CD14-positive monocyte (primary cell): ENCODE measurements at regions not wholly inside any gene's neighbourhood (a gene's known extent, or its start where the extent isn't known, plus 50 kb on each side); places are given as distances from the start of the nearest gene placed in this dataset.

ENCODE experiments used
- DNase-seq, 3 donors: peaks; one replicate each; pipeline ENCODE4 v3.0.0-alpha.2; 2011 to 2022
- H2AFZ ChIP-seq: 2 replicates; pipeline ENCODE4 v1.6.0; 2012; ENCODE audit warnings: mild to moderate bottlenecking, low read depth, low read length, inconsistent platforms; ENCODE audit not compliant: insufficient read depth, poor library complexity, severe bottlenecking
- H3K27ac ChIP-seq, 2 donors: 1 replicate in 1 of 2; 2 replicates in 1 of 2; pipeline ENCODE4 v1.5.1; 2012 to 2013; ENCODE audit warnings: low read length in 2 of 2, control low read depth in 1 of 2, inconsistent platforms in 1 of 2, low read depth in 1 of 2, mild to moderate bottlenecking in 1 of 2
- H3K27me3 ChIP-seq, 2 donors: one replicate each; pipeline versions ENCODE4 v1.6.0 to v1.6.1; 2011 to 2013; ENCODE audit warnings: low read length in 2 of 2; ENCODE audit not compliant: control insufficient read depth in 2 of 2, insufficient read depth in 2 of 2
- H3K36me3 ChIP-seq, 2 donors: replicated peaks in 1 of 2; 1 replicate in 1 of 2; 2 replicates in 1 of 2; pipeline versions ENCODE4 v1.5.1 to v1.6.1; 2012 to 2013; ENCODE audit warnings: low read length in 2 of 2, control low read depth in 1 of 2, inconsistent platforms in 1 of 2, mild to moderate bottlenecking in 1 of 2; ENCODE audit not compliant: insufficient read depth in 2 of 2, control insufficient read depth in 1 of 2
- H3K4me1 ChIP-seq, 2 donors: 1 replicate in 1 of 2; 2 replicates in 1 of 2; pipeline versions ENCODE4 v1.5.1 to v1.6.1; 2012 to 2013; ENCODE audit warnings: low read length in 2 of 2, control low read depth in 1 of 2, inconsistent platforms in 1 of 2, mild to moderate bottlenecking in 1 of 2, moderate library complexity in 1 of 2; ENCODE audit not compliant: insufficient read depth in 2 of 2, control insufficient read depth in 1 of 2
- H3K4me2 ChIP-seq: replicated peaks from 2 replicates; pipeline ENCODE3; 2012; ENCODE audit warnings: low read length, moderate library complexity, mild to moderate bottlenecking; ENCODE audit not compliant: poor library complexity, severe bottlenecking; ENCODE audit errors: extremely low read depth
- H3K4me3 ChIP-seq, 3 experiments: fragments of 200-600 bp in 1 of 3; sonication (generic) in 1 of 3; replicated peaks in 1 of 3; 1 replicate in 2 of 3; 2 replicates in 1 of 3; pipeline ENCODE4 v1.5.1; 2011 to 2013; ENCODE audit warnings: low read length in 3 of 3, mild to moderate bottlenecking in 3 of 3, control low read depth in 2 of 3, low read depth in 2 of 3, inconsistent platforms in 1 of 3, moderate library complexity in 1 of 3
- H3K79me2 ChIP-seq: 2 replicates; pipeline ENCODE4 v1.6.0; 2012; ENCODE audit warnings: mild to moderate bottlenecking, control low read depth, inconsistent platforms, low read length, moderate library complexity; ENCODE audit not compliant: insufficient read depth
- H3K9ac ChIP-seq: 2 replicates; pipeline ENCODE4 v1.6.0; 2017; ENCODE audit warnings: low read length, mild to moderate bottlenecking; ENCODE audit not compliant: insufficient read depth, poor library complexity, severe bottlenecking
- H3K9me3 ChIP-seq, 2 donors: replicated peaks in 1 of 2; 1 replicate in 1 of 2; 2 replicates in 1 of 2; pipeline versions ENCODE4 v1.5.1 to v1.6.1; 2012 to 2013; ENCODE audit warnings: low read length in 2 of 2, control low read depth in 1 of 2; ENCODE audit not compliant: control insufficient read depth in 1 of 2, insufficient read depth in 1 of 2
- H4K20me1 ChIP-seq: 2 replicates; pipeline ENCODE4 v1.6.0; 2012; ENCODE audit warnings: mild to moderate bottlenecking, low read length, control low read depth, moderate library complexity; ENCODE audit not compliant: insufficient read depth
- H3K27ac Mint-ChIP-seq, 7 donors: one replicate each; pipeline ENCODE4 v1.8.0; 2020; ENCODE audit warnings: mild to moderate bottlenecking in 7 of 7, mixed read lengths in 7 of 7, moderate library complexity in 6 of 7, inconsistent platforms in 2 of 7
- H3K27me3 Mint-ChIP-seq, 3 donors: one replicate each; pipeline ENCODE4 v1.8.0; 2021 to 2022; ENCODE audit warnings: low read depth in 3 of 3, mild to moderate bottlenecking in 3 of 3, mixed read lengths in 3 of 3, moderate library complexity in 3 of 3, inconsistent platforms in 1 of 3
- H3K36me3 Mint-ChIP-seq, 2 donors: one replicate each; pipeline ENCODE4 v1.8.0; 2020; ENCODE audit warnings: mixed read lengths in 2 of 2, inconsistent platforms in 1 of 2, mild to moderate bottlenecking in 1 of 2
- H3K4me1 Mint-ChIP-seq: one replicate; pipeline ENCODE4 v1.8.0; 2020; ENCODE audit warnings: mild to moderate bottlenecking, mixed read lengths
- H3K4me3 Mint-ChIP-seq, 2 donors: one replicate each; pipeline ENCODE4 v1.8.0; 2020; ENCODE audit warnings: mild to moderate bottlenecking in 2 of 2, mixed read lengths in 2 of 2, moderate library complexity in 1 of 2
- H3K9me3 Mint-ChIP-seq, 7 donors: one replicate each; pipeline ENCODE4 v1.8.0; 2020 to 2022; ENCODE audit warnings: mixed read lengths in 7 of 7, mild to moderate bottlenecking in 6 of 7, moderate library complexity in 6 of 7, inconsistent platforms in 2 of 7
- WGBS: methylation state at CpG from one replicate; pipeline ENCODE4 v1.1.5; 2013; ENCODE audit warnings: missing lambda C conversion rate; ENCODE audit not compliant: insufficient coverage; 5-methylcytosine and 5-hydroxymethylcytosine counted together
- intact Hi-C, 2 donors: fragments of 100-400 bp; cut with micrococcal nuclease; formaldehyde crosslinking; loops; one replicate each; pipeline versions ENCODE4 v1.15.0 to v1.15.1; 2023
- TF ChIP-seq, protein P1 (sequence below): fragments of 200-600 bp; IDR thresholded peaks from one replicate; pipeline ENCODE4 v1.8.0; 2022; ENCODE audit warnings: antibody characterized with exemption, mild to moderate bottlenecking

DNA sequence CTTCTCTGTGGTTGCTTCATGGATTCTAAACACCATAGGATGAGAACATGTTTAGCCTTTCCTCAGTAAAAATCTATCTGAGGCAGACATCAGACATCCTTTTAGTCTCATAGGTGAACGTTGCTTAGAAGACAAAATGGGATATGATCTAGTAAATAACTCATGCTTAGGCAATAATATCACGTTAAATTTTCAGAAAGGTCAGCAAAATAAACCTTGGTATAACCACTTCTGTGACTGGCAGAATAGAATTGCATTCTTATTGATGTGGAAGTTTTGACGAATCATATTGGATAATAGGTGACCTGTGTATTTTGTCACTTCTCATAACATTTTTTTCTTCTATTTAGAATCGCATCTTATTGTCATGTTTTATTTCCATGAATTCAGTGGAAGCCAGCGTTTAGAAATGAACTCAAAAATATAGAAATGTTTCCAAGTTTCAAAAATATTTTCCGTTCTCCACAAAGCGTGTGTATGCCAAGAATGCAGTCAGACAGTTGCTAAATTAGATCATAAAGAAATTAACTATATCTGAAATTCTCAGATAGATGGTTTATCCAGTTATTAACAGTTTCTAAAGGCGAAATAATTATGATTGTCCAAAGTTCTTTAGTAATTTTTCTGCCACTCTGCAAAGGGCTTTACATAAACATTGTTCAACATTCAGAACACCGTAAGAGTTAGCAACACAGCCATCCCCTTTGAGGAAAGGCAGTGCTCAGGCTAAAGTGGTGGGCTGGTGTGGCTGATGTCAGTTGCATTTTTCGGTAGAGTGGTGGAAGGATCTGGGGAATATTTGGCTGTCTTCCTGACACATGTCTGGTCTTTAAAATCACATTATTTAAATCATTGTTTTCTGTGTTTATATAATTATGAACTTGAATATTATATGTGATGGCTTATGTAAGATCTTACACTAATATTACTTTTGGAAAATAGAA, 827.2 kb downstream of the MTRR start:
- DNase-seq, result no peak
- TF ChIP-seq, protein P1, sequence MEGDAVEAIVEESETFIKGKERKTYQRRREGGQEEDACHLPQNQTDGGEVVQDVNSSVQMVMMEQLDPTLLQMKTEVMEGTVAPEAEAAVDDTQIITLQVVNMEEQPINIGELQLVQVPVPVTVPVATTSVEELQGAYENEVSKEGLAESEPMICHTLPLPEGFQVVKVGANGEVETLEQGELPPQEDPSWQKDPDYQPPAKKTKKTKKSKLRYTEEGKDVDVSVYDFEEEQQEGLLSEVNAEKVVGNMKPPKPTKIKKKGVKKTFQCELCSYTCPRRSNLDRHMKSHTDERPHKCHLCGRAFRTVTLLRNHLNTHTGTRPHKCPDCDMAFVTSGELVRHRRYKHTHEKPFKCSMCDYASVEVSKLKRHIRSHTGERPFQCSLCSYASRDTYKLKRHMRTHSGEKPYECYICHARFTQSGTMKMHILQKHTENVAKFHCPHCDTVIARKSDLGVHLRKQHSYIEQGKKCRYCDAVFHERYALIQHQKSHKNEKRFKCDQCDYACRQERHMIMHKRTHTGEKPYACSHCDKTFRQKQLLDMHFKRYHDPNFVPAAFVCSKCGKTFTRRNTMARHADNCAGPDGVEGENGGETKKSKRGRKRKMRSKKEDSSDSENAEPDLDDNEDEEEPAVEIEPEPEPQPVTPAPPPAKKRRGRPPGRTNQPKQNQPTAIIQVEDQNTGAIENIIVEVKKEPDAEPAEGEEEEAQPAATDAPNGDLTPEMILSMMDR, result no peak
- Histone ChIP-seq H3K79me2 (no peaks in the 10 kb centered on the region), H4K20me1 (no peaks in the 10 kb centered on the region), H3K9ac (no peak overlapping the region), H3K27ac (no peak overlapping the region), H2AFZ (no peak overlapping the region), H3K9me3 (no peaks in the 10 kb centered on the region), H3K36me3 (no peaks in the 10 kb centered on the region), H3K4me3 (no peak overlapping the region), H3K4me1 (no peaks in the 10 kb centered on the region), H3K4me2 (no peak overlapping the region), H3K27me3 (no peaks in the 10 kb centered on the region)
- Mint-ChIP-seq H3K36me3 (no peaks in the 10 kb centered on the region), H3K4me3 (no peak overlapping the region), H3K27me3 (peaks cover 0 to 2% (median 0%) of the 10 kb centered on the region in 3 donors), H3K4me1 (no peaks in the 10 kb centered on the region), H3K27ac (no peak overlapping the region), H3K9me3 (peaks cover 0 to 5% (median 2%) of the 10 kb centered on the region in 7 donors)
- no CpG with 5 or more reads among the region's 10 CpGs for WGBS
- intact Hi-C loops, result no loop called here

DNA sequence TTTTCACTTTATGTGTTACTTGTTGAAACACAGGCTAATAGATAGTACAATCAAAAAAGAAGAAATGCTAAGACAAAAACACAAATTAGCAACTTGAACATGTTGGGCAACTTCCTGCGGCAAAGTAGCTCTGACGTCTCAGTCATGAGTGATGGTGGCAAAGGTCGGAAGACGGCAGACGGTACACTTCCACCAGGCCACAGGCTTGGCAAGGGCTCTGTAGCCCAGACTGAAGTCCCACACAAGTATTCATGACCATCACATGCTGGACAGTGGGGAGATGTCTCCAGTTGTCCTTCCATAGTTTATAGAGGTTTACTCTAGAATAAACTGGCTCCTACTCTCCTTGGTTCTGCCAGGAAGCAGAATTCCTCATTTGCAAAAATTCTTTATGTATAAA, 831.3 kb downstream of the MTRR start:
- H4K20me1 ChIP-seq, result no peaks in the 10 kb centered on the region
- no peak for DNase-seq
- Mint-ChIP-seq H3K27ac (no peak overlapping the region), H3K36me3 (no peaks in the 10 kb centered on the region), H3K9me3 (peaks cover 0 to 2% (median 0%) of the 10 kb centered on the region in 7 donors), H3K27me3 (peaks cover 0 to 2% (median 0%) of the 10 kb centered on the region in 3 donors), H3K4me1 (no peaks in the 10 kb centered on the region), H3K4me3 (no peak overlapping the region)
- no peak overlapping the region for H2AFZ ChIP-seq
- no CpG with 5 or more reads among the region's 5 CpGs for WGBS
- TF ChIP-seq, protein P1, result no peak
- H3K4me1 ChIP-seq, result no peaks in the 10 kb centered on the region
- H3K36me3 ChIP-seq, result no peaks in the 10 kb centered on the region
- no peak overlapping the region for H3K4me3 ChIP-seq
- no peaks in the 10 kb centered on the region for H3K79me2 ChIP-seq
- no peaks in the 10 kb centered on the region for H3K27me3 ChIP-seq
- peaks cover 0 to 6% of the 10 kb centered on the region in 2 donors for H3K9me3 ChIP-seq
- intact Hi-C loops, result no loop called here
- no peak overlapping the region for H3K27ac ChIP-seq
- H3K9ac ChIP-seq, result no peak overlapping the region
- H3K4me2 ChIP-seq, result no peak overlapping the region
